IPS-18a (cell line): ENCODE measurements at regions not wholly inside any gene's neighbourhood (a gene's known extent, or its start where the extent isn't known, plus 50 kb on each side); places are given as distances from the start of the nearest gene placed in this dataset.

ENCODE experiments used
- H3K27ac ChIP-seq: one replicate; pipeline ENCODE4 v1.5.1; 2013; ENCODE audit warnings: low read length
- H3K27me3 ChIP-seq: one replicate; pipeline ENCODE4 v1.6.1; 2013; ENCODE audit warnings: mild to moderate bottlenecking, low read length; ENCODE audit not compliant: control insufficient read depth, insufficient read depth
- H3K36me3 ChIP-seq: one replicate; pipeline ENCODE4 v1.6.1; 2013; ENCODE audit warnings: low read depth, low read length; ENCODE audit not compliant: control insufficient read depth
- H3K4me1 ChIP-seq: one replicate; pipeline ENCODE4 v1.6.1; 2013; ENCODE audit warnings: low read depth, low read length; ENCODE audit not compliant: control insufficient read depth
- H3K4me3 ChIP-seq: one replicate; pipeline ENCODE4 v1.5.1; 2013; ENCODE audit warnings: low read length
- H3K9ac ChIP-seq: one replicate; pipeline ENCODE4 v1.6.1; 2013; ENCODE audit warnings: mild to moderate bottlenecking, low read length, moderate library complexity
- H3K9me3 ChIP-seq: one replicate; pipeline ENCODE4 v1.6.1; 2013; ENCODE audit warnings: low read depth, low read length; ENCODE audit not compliant: control insufficient read depth

- Histone ChIP-seq H3K9ac (no peak overlapping the region), H3K27me3 (no peaks in the 10 kb centered on the region), H3K4me1 (no peaks in the 10 kb centered on the region), H3K4me3 (no peak overlapping the region), H3K9me3 (no peaks in the 10 kb centered on the region), H3K36me3 (no peaks in the 10 kb centered on the region), H3K27ac (no peak overlapping the region)
Observed at GRCh38 chr16:87016046-87017035, 300.9 kb downstream of the C16orf95 start.

GRCh38 chr16:87017371-87018012, 299.7 kb downstream of the C16orf95 start:
- Histone ChIP-seq H3K9ac (no peak overlapping the region), H3K27ac (no peak overlapping the region), H3K27me3 (no peaks in the 10 kb centered on the region), H3K4me1 (no peaks in the 10 kb centered on the region), H3K36me3 (no peaks in the 10 kb centered on the region), H3K4me3 (no peak overlapping the region), H3K9me3 (no peaks in the 10 kb centered on the region)

- H3K9me3 ChIP-seq: no peaks in the 10 kb centered on the region
- no peaks in the 10 kb centered on the region for H3K36me3 ChIP-seq
- H3K4me3 ChIP-seq: no peak overlapping the region
- H3K9ac ChIP-seq: no peak overlapping the region
- H3K27me3 ChIP-seq: no peaks in the 10 kb centered on the region
- no peak overlapping the region for H3K27ac ChIP-seq
- no peaks in the 10 kb centered on the region for H3K4me1 ChIP-seq
Observed at GRCh38 chr16:87025676-87026075, 291.5 kb downstream of the C16orf95 start.

- H3K9ac ChIP-seq: no peak overlapping the region
- H3K4me3 ChIP-seq: no peak overlapping the region
- H3K27me3 ChIP-seq: no peaks in the 10 kb centered on the region
- no peak overlapping the region for H3K27ac ChIP-seq
- H3K4me1 ChIP-seq: no peaks in the 10 kb centered on the region
- H3K36me3 ChIP-seq: no peaks in the 10 kb centered on the region
- no peaks in the 10 kb centered on the region for H3K9me3 ChIP-seq
Observed at GRCh38 chr16:87027056-87027616, 290.1 kb downstream of the C16orf95 start.

GRCh38 chr16:87028481-87029320, 288.5 kb downstream of the C16orf95 start:
- Histone ChIP-seq H3K27me3 (no peaks in the 10 kb centered on the region), H3K9ac (no peak overlapping the region), H3K27ac (no peak overlapping the region), H3K4me1 (no peaks in the 10 kb centered on the region), H3K36me3 (no peaks in the 10 kb centered on the region), H3K9me3 (no peaks in the 10 kb centered on the region), H3K4me3 (no peak overlapping the region)

GRCh38 chr16:87032554-87032953, 284.6 kb downstream of the C16orf95 start:
- H3K4me3 ChIP-seq: no peak overlapping the region
- H3K27me3 ChIP-seq: no peaks in the 10 kb centered on the region
- H3K9ac ChIP-seq: no peak overlapping the region
- no peak overlapping the region for H3K27ac ChIP-seq
- H3K4me1 ChIP-seq: no peaks in the 10 kb centered on the region
- no peaks in the 10 kb centered on the region for H3K9me3 ChIP-seq
- H3K36me3 ChIP-seq: no peaks in the 10 kb centered on the region

DNA sequence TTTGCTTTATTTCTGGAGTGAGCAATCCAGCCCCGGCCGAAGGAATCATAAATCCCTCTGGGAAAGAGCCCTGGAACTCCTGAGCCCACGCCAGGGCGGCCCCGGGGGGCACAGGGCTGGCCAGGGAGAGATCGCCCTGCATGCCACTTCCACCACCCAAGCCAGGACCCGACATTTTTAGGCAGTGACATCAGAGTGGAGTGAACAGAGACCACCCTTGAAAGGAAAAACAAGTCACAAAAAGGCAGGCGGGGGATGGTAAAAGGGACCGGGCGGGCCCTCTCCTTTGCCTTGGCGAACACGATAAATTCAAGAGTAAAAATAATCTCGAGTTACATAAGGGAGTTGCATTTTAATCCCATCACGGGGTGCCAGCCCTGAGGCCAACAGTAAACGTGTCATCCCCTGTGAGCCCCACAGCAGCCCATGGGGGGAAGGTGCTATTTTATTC, 284.1 kb downstream of the C16orf95 start:
- Histone ChIP-seq H3K4me3 (no peak overlapping the region), H3K9ac (no peak overlapping the region), H3K36me3 (no peaks in the 10 kb centered on the region), H3K4me1 (no peaks in the 10 kb centered on the region), H3K9me3 (no peaks in the 10 kb centered on the region), H3K27ac (no peak overlapping the region), H3K27me3 (no peaks in the 10 kb centered on the region)

DNA sequence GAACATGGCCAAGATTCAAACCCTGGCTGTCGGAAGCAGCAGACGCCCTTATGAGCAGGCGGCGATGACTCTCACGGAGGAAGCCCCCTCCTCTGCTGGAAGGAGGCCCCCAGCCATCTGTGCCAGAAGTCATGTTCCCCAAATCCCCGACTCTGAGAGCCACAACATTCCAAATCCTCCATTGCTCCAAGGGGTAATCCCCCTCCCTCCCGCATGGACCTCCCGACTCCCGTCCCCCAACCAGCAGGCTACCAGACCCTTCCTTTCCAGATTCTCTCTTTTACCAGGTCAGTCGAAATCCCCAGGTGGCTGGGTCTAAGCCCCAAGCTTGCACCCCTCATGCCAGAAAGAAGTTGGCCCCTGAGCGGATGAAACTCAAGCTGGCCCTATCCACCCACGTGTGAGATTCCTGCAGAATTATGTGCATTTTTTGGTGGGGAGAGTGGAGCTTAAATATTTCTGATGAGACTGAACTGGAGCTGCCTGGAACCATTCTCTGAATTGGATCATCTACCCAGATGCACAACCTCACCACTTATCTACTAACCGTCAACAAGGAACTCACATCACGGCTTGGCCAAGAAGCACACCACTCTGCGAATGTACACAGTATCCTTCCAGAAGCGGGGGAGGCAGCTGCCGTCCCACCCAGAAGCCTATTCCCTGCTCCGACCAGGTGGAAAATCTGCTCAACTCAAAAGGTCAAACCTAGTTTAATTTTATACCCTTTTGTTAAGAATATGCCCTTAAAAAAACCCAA, 283.5 kb downstream of the C16orf95 start:
- Histone ChIP-seq H3K27ac (no peak overlapping the region), H3K9ac (no peak overlapping the region), H3K4me1 (no peaks in the 10 kb centered on the region), H3K36me3 (no peaks in the 10 kb centered on the region), H3K27me3 (no peaks in the 10 kb centered on the region), H3K4me3 (no peak overlapping the region), H3K9me3 (no peaks in the 10 kb centered on the region)

- H3K9ac ChIP-seq: no peak overlapping the region
- H3K36me3 ChIP-seq: no peaks in the 10 kb centered on the region
- H3K4me3 ChIP-seq: no peak overlapping the region
- H3K9me3 ChIP-seq: no peaks in the 10 kb centered on the region
- H3K4me1 ChIP-seq: no peaks in the 10 kb centered on the region
- H3K27ac ChIP-seq: no peak overlapping the region
- no peaks in the 10 kb centered on the region for H3K27me3 ChIP-seq
Observed at GRCh38 chr16:87034317-87034716, 282.9 kb downstream of the C16orf95 start.

GRCh38 chr16:87035053-87035452, 282.1 kb downstream of the C16orf95 start:
- no peak overlapping the region for H3K9ac ChIP-seq
- no peaks in the 10 kb centered on the region for H3K36me3 ChIP-seq
- H3K9me3 ChIP-seq: no peaks in the 10 kb centered on the region
- H3K4me1 ChIP-seq: no peaks in the 10 kb centered on the region
- H3K27me3 ChIP-seq: no peaks in the 10 kb centered on the region
- no peak overlapping the region for H3K27ac ChIP-seq
- H3K4me3 ChIP-seq: no peak overlapping the region
